Thyroid gland (tissue), 4 donors: ENCODE measurements at regions not wholly inside any gene's neighbourhood (a gene's known extent, or its start where the extent isn't known, plus 50 kb on each side); places are given as distances from the start of the nearest gene placed in this dataset.

Source experiments
- DNase-seq, 2 donors: peaks; one replicate each; pipeline ENCODE4 v3.0.0-alpha.2; 2019
- H3K27ac ChIP-seq, 3 donors: fragments of 200-600 bp; sonication (generic); 1 replicate in 2 of 3; 2 replicates in 1 of 3; pipeline ENCODE4 v1.5.1; 2016 to 2019; ENCODE audit warnings: mild to moderate bottlenecking in 1 of 3, moderate library complexity in 1 of 3
- H3K27me3 ChIP-seq: fragments of 200-600 bp; sonication (generic); one replicate; pipeline ENCODE4 v1.5.1; 2019
- H3K36me3 ChIP-seq, 2 donors: fragments of 200-600 bp; sonication (generic); one replicate each; pipeline ENCODE4 v1.5.1; 2016 to 2019
- H3K4me1 ChIP-seq, 2 donors: fragments of 200-600 bp; sonication (generic); one replicate each; pipeline ENCODE4 v1.5.1; 2017 to 2019
- H3K4me3 ChIP-seq, 3 donors: fragments of 200-600 bp; sonication (generic); replicated peaks in 1 of 3; 1 replicate in 2 of 3; 2 replicates in 1 of 3; pipeline ENCODE4 v1.5.1; 2016; ENCODE audit warnings: mild to moderate bottlenecking in 1 of 3
- H3K9me3 ChIP-seq: fragments of 200-600 bp; sonication (generic); one replicate; pipeline ENCODE4 v1.5.1; 2017
- CTCF ChIP-seq, 6 experiments: fragments of 200-600 bp in 3 of 6; fragments of 450-650 bp in 3 of 6; sonication (generic) in 3 of 6; IDR thresholded peaks; one replicate each; pipeline ENCODE4 v1.5.1; 2016 to 2019; ENCODE audit warnings: antibody characterized with exemption in 6 of 6, mild to moderate bottlenecking in 2 of 6, inconsistent platforms in 1 of 6, moderate library complexity in 1 of 6
- POLR2A ChIP-seq, 2 donors: fragments of 450-650 bp; IDR thresholded peaks; one replicate each; pipeline ENCODE4 v1.6.1; 2017; ENCODE audit warnings: antibody characterized with exemption in 2 of 2, mild to moderate bottlenecking in 2 of 2, moderate library complexity in 1 of 2
- WGBS, 2 donors: methylation state at CpG; one replicate each; pipeline ENCODE4 v1.1.5; 2017; 5-methylcytosine and 5-hydroxymethylcytosine counted together
- intact Hi-C: fragments of 100-400 bp; cut with DNase I; formaldehyde crosslinking; loops from one replicate; pipeline ENCODE4 v1.15.1; 2023

DNA sequence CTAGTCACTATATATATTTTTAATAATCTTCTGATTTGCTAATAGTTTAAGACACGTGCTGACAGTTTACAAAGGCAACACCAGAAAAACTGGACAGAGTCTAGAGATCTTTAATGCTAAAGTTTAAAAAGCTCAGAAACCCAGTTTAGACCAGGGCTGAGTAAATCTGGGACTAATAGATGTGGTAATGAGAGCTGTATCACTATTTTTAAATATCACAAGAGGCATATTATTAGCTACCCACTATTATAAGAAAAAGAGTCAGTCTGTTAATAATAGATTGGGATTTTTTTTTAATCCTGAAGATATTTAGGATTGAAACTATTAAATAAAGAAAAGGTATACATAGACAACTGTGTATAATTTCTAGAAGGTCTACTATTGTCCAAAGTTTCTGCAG lies 299.9 kb downstream of the ZEB2 start:
- intact Hi-C loops: no loop called here
- 97% methylated on average over 1 of the region's 1 CpG for WGBS, 2 donors
- H3K4me3 ChIP-seq: no peak overlapping the region
- no peak for TF ChIP-seq POLR2A (IDR thresholded peaks at IDR 0.05)
- TF ChIP-seq CTCF (IDR thresholded peaks at IDR 0.05): no peak
- no peak for DNase-seq
- H3K9me3 ChIP-seq: no peaks in the 10 kb centered on the region
- peaks cover 4 to 8% of the 10 kb centered on the region in 2 donors for H3K4me1 ChIP-seq
- H3K27me3 ChIP-seq: no peaks in the 10 kb centered on the region
- H3K27ac ChIP-seq: no peak overlapping the region
- H3K36me3 ChIP-seq: no peaks in the 10 kb centered on the region

- Histone ChIP-seq H3K27me3 (no peaks in the 10 kb centered on the region), H3K4me1 (peaks cover 4 to 8% of the 10 kb centered on the region in 2 donors), H3K4me3 (no peak overlapping the region), H3K27ac (no peak overlapping the region), H3K36me3 (no peaks in the 10 kb centered on the region), H3K9me3 (no peaks in the 10 kb centered on the region)
- no peak for TF ChIP-seq POLR2A (IDR thresholded peaks at IDR 0.05)
- intact Hi-C loops: no loop called here
- DNase-seq: no peak
- WGBS, 2 donors: 41 to 51% methylated on average over 5 of the region's 5 CpGs
Measured at GRCh38 chr2:144217853-144218633, 301.9 kb downstream of the ZEB2 start.

DNA sequence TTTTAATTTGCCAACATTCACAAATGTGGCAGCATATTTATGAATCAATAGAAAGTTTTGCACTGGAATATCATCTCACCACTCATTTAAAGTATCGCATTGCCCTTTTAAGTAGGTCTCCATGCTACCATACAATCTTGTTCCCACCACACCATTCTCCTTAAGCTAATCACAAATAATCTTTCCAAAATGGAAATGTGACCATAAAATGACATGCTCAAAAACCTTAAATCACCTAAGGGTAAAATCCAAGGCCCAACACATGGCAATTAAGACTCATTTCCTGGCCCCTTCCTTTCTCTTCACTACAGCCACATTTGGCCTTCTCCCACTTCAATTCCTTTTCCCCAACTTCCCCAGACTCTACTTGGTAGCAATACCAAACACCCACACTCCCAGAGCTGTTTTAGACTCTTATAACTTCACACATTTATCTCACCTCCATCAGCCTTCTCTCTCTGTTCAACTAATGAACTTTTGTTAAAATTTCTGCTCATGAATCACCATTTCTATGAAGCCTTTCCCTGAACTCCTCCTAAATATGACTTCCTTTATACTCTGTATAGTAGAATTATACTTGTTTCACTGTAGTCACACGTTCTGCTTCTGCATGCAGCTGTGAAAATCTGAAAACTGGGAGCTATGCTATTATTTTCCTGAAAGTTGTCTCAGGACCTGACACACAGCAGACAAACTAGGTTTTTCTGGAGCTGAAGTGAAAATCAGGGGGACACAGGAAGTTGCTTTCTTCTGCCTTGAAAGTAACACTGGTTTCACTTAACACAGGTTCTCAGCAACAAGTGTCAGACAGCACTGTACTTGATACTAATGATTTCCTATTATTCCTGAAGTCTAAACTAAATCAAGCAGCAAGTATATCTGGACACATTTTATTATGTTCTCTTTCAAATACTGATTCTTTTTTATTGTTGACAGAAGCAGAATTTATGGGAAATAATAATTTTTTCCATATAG lies 303.9 kb downstream of the ZEB2 start:
- WGBS, 2 donors: 83 to 86% methylated on average over 2 of the region's 2 CpGs
- no peak for DNase-seq
- intact Hi-C loops: no loop called here
- Histone ChIP-seq H3K27me3 (no peaks in the 10 kb centered on the region), H3K27ac (no peak overlapping the region), H3K4me3 (no peak overlapping the region), H3K36me3 (no peaks in the 10 kb centered on the region), H3K9me3 (no peaks in the 10 kb centered on the region), H3K4me1 (peaks cover 4 to 8% of the 10 kb centered on the region in 2 donors)
- TF ChIP-seq POLR2A (IDR thresholded peaks at IDR 0.05): no peak
- TF ChIP-seq CTCF (IDR thresholded peaks at IDR 0.05): no peak

- no peaks in the 10 kb centered on the region for H3K27me3 ChIP-seq
- no peak overlapping the region for H3K27ac ChIP-seq
- 98% methylated on average over 1 of the region's 1 CpG for WGBS, 2 donors
- H3K4me1 ChIP-seq: peaks cover 4 to 8% of the 10 kb centered on the region in 2 donors
- H3K9me3 ChIP-seq: no peaks in the 10 kb centered on the region
- no peak overlapping the region for H3K4me3 ChIP-seq
- H3K36me3 ChIP-seq: no peaks in the 10 kb centered on the region
- intact Hi-C loops: no loop called here
- TF ChIP-seq CTCF (IDR thresholded peaks at IDR 0.05) (no peak), POLR2A (IDR thresholded peaks at IDR 0.05) (no peak)
- DNase-seq: no peak
Measured at GRCh38 chr2:144215207-144215606, 304.7 kb downstream of the ZEB2 start.

DNA sequence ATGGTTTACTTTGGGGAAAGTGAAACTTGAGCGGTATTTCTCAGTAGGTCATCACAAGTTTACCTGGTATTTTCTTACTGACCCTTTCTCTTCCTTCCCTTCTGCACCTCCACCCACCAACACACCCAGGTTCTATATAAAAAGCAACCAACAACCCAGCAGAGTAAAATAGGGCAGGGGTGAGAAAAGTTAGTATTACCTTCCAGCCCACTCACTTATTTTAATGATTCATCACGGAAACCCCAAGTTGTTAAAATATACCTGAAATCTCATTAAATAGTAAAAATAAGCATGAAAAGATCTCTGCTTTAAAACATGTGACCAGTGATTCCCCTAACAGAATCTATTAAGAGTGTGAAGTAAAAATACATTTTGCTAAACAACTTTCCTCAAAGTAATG lies 306.1 kb downstream of the ZEB2 start:
- Histone ChIP-seq H3K36me3 (no peaks in the 10 kb centered on the region), H3K27me3 (no peaks in the 10 kb centered on the region), H3K4me1 (peaks cover 4 to 8% of the 10 kb centered on the region in 2 donors), H3K9me3 (no peaks in the 10 kb centered on the region), H3K4me3 (no peak overlapping the region), H3K27ac (no peak overlapping the region)
- DNase-seq: no peak
- intact Hi-C loops: no loop called here
- TF ChIP-seq POLR2A (IDR thresholded peaks at IDR 0.05) (no peak), CTCF (IDR thresholded peaks at IDR 0.05) (no peak)
- WGBS, 2 donors: 89 to 93% methylated on average over 2 of the region's 2 CpGs
